Activated CD8-positive, alpha-beta T cell treated with anti-CD3 and anti-CD28 coated beads, Interleukin-2, amount 10 ng/mL, durations not matched to agents 7 days and 5 days (primary cell): ENCODE measurements at regions not wholly inside any gene's neighbourhood (a gene's known extent, or its start where the extent isn't known, plus 50 kb on each side); places are given as distances from the start of the nearest gene placed in this dataset. TPM values are rescaled to one million over a fixed set of nuclear protein-coding genes. Genes with fewer than 3 reads are reported as not detected.
"Not testable (repeated sequence)": the region's sequence is repeated elsewhere in the genome, so short reads cannot be mapped to it uniquely, and the experiment has no call there.

Experiments
- ATAC-seq: fragments of 150-1000 bp; cut with Tn5 transposase; one replicate; pipeline ENCODE4 v1.10.0; 2021; ENCODE audit warnings: moderate library complexity
- CTCF ChIA-PET: fragments of 350-600 bp; sonication (Branson Sonifier 250); formaldehyde crosslinking; loops from one replicate; lab custom pipeline; 2021; ENCODE audit warnings: antibody characterized with exemption; lab: Charles Lee
- POLR2A ChIA-PET: fragments of 350-600 bp; sonication (Branson Sonifier 250); formaldehyde crosslinking; loops from one replicate; lab custom pipeline; 2021; ENCODE audit warnings: antibody characterized with exemption; lab: Charles Lee
- DNase-seq: peaks from one replicate; pipeline ENCODE4 v3.0.0-alpha.2; 2020
- H3K27ac Mint-ChIP-seq: one replicate; pipeline ENCODE4 v1.8.0; 2021; ENCODE audit warnings: mild to moderate bottlenecking, mixed read lengths
- H3K27me3 Mint-ChIP-seq: one replicate; pipeline ENCODE4 v1.8.0; 2021; ENCODE audit warnings: low read depth, mixed read lengths
- H3K36me3 Mint-ChIP-seq: one replicate; pipeline ENCODE4 v1.8.0; 2021; ENCODE audit warnings: low read depth, mixed read lengths
- H3K4me1 Mint-ChIP-seq: one replicate; pipeline ENCODE4 v1.8.0; 2021; ENCODE audit warnings: low read depth, mixed read lengths
- H3K4me3 Mint-ChIP-seq: one replicate; pipeline ENCODE4 v1.8.0; 2021; ENCODE audit warnings: mild to moderate bottlenecking, mixed read lengths
- H3K9me3 Mint-ChIP-seq: one replicate; pipeline ENCODE4 v1.8.0; 2022; ENCODE audit warnings: mixed read lengths; ENCODE audit not compliant: insufficient read depth
- microRNA-seq: library from miRNA; unstranded; fragments of <30 nt; microRNA quantifications from one replicate; pipeline ENCODE4 v1.2.0, GENCODE V29; 2022

DNA sequence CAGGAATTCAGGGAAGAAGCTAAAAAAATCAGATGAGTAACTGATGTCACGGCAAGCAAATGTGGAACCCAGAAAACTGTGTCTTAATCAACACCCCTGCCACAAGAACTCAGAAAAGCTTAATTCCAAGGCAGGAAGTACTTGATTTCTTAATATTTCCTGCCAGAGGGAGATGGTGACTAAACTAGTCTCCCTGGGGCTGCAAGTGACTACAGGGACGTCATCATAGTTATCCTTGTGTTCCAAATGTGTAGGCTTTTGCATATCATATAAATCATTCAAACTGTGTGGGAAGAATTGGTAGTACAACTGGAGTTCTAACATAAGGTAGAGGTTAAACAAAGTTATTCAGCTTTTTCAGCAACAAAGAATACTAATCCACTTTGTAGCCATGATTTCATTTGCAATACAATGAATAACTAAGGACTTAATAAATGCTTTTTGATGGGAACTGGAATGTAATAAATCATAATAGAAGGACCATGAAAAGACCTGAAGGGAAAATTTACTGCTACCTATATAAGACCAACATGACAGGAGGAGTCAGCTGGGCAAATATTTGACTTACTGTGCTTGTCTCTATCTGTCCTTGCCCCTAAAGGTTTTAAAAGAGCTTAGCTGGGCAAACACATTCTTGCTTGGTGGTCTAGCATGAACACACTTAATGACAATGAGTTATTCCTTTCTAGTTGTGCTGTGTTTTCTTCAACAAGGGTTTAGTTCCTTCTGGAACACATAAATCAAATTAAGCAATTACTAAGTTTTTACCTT lies 76.0 kb upstream of the NECTIN3 start:
- POLR2A ChIA-PET: no interaction called here
- H3K4me1 Mint-ChIP-seq: no peaks in the 10 kb centered on the region
- DNase-seq (no peak), ATAC-seq (no peak)
- no peak overlapping the region for H3K4me3 Mint-ChIP-seq
- peaks cover 4% of the 10 kb centered on the region for H3K27me3 Mint-ChIP-seq
- CTCF ChIA-PET: no interaction called here
- no peaks in the 10 kb centered on the region for H3K36me3 Mint-ChIP-seq
- H3K9me3 Mint-ChIP-seq: no peaks in the 10 kb centered on the region
- H3K27ac Mint-ChIP-seq: no peak overlapping the region

DNA sequence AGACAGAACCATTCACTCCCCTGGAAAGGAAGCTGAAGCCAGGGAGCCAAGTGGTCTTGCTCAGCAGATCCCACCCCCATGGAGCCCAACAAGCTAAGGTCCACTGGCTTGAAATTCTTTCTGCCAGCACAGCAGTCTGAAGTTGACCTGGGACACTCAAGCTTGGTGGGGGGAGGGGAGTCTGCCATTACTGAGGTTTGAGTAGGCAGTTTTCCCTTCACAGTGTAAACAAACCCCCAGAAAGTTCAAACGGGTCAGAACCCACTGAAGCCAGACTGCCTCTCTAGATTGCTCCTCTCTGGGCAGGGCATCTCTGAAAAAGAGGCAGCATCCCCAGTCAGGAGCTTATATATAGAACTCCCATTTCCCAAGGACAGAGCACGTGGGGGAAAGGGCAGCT lies 72.8 kb upstream of the NECTIN3 start:
- H3K27me3 Mint-ChIP-seq, H3K9me3 Mint-ChIP-seq, H3K27ac Mint-ChIP-seq, H3K36me3 Mint-ChIP-seq, H3K4me1 Mint-ChIP-seq, ATAC-seq, POLR2A ChIA-PET, CTCF ChIA-PET, H3K4me3 Mint-ChIP-seq, DNase-seq: not testable (repeated sequence)

DNA sequence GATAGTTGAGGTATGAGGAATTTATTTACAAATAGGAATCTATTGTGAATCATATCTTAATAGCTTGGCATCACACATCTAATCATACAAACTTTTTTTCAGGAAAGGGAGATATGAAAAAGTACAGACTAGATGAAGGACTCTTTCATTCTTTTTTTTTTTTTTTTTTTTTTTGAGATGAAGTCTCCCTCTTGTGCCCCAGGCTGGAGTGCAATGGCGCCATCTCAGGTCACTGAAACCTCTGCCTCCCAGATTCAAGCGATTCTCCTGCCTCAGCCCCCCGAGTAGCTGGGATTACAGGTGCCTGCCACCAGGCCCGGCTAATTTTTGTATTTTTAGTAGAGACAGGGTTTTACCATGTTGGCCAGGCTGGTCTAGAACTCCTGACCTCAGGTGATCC lies 65.1 kb upstream of the NECTIN3 start:
- not testable (repeated sequence) for DNase-seq, H3K4me1 Mint-ChIP-seq

DNA sequence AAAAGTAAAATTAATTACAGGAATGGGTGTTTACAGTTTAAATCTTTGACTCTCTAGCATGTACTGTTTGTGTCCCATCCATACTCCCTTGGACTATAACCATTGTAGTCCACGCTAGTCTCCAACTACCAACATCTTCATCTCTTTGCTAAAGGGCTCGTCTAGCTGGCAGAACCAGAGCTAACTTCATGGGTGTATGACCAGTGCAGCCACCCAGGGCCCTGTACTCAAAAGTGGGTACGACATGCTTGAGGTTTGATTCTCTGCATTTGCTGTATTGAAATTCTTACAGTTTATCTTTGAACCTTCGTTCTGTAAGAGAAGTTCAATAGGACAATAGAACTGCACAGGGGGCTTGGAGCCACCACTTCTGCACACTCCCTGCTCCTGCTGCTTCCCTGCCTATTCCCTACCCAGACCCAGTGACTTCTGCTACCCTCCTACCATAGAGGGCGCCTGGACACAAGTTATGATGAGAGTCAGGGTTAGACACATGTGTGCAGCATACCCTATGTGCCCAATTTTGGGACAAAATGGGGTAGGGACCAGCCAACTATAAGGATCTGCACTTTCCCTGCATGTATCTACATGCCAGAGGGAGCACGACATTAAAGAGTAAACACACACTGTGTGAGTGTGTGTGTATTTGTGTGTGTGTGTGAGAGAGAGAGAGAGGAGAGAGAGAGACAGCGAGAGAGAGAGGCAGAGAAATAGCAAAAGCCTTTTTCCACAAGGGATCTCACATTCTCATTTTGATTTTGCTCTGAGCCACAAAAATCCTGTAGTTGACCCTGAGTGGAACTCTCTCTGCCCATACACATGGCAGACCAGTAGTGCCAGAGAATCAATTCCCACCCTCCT lies 59.0 kb upstream of the NECTIN3 start:
- H3K36me3 Mint-ChIP-seq: no peaks in the 10 kb centered on the region
- no peak overlapping the region for H3K4me3 Mint-ChIP-seq
- ChIA-PET POLR2A (no interaction called here), CTCF (interaction anchor here (1.1 kb wide), 1 partner anchor 527 kb away, joined by 3 read pairs; no protein-coding TSS in a partner anchor)
- ATAC-seq (no peak), DNase-seq (no peak)
- H3K4me1 Mint-ChIP-seq: no peaks in the 10 kb centered on the region
- peaks cover 2% of the 10 kb centered on the region for H3K27me3 Mint-ChIP-seq
- H3K9me3 Mint-ChIP-seq: no peaks in the 10 kb centered on the region
- H3K27ac Mint-ChIP-seq: no peak overlapping the region

More for the DNA sequence above, 65.1 kb upstream of the NECTIN3 start:
- H3K27me3 Mint-ChIP-seq, H3K4me3 Mint-ChIP-seq, POLR2A ChIA-PET, H3K27ac Mint-ChIP-seq, CTCF ChIA-PET, H3K9me3 Mint-ChIP-seq, H3K36me3 Mint-ChIP-seq, ATAC-seq: not testable (repeated sequence)

Small RNAs in the stretch of these regions (microRNA-seq; reads per million reads assigned to microRNA genes)
- not detected for gene MIR4445
